ENCODE measurements at regions not wholly inside any gene's neighbourhood (a gene's known extent, or its start where the extent isn't known, plus 50 kb on each side); places are given as distances from the start of the nearest gene placed in this dataset.

DNA sequence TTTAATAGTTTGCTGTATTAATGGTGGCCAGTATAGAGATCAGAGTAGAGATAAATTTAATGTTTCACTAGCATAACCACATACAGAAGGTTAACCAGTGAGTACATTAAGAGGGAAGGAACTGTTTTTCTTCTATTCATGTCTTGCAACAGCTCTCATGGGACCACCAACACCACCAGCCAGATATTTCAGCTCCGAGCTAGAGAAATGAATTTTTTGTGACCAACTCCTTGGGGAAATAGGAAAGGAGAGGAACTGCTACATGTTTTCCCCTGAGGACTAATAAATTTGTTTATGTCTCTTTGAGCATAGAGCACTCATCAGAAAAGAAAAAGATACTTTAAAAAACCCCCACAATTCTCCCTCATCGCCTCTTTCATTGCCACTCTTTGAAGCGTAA lies 247.5 kb downstream of the MBNL1 start:
- no peak for DNase-seq (ENCODE audit: low read depth)

- no peak for DNase-seq (ENCODE audit: low read depth)
Measured at GRCh38 chr3:152517502-152517901, 248.8 kb downstream of the MBNL1 start.

DNA sequence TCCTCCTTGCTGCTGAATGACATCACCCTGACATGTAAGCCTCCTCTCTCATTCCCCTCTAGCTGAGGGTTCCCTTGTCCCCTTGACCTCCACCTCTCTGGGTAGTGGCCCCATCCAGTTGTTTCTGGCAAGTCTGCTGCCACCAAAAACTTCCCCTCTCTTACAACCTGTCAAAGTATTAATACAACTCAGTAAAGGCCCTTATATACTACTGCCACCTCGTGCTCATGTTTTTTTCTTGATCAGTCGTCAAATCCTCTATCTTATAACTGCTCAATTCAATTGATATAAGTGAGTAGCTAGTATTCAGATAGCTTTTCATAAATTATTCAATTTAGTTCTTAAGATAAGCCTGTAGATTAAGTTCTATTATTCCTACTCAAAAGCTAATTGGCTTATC lies 249.6 kb downstream of the MBNL1 start:
- no peak for DNase-seq (ENCODE audit: low read depth)

- no peak for DNase-seq (ENCODE audit: low read depth)
Measured at GRCh38 chr3:152519376-152519775, 250.6 kb downstream of the MBNL1 start.

DNA sequence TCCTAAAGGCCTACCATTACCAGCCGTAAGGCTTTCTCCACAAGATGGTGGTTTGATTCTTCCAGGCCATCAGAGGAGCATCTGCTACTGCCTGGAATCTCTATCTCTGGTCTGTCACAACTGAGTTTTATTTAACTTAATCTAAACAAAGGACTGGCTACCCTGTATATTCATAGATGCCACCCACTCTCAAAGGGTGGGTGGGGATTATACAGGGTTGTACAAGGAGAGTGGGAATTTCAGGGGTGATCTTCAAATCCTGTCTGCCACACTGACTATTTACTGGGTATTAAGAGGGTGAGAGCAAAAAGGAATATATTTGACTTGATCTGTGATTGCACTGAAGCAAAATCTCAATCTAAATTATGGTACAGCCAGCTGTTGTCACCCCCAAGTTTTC lies 253.3 kb downstream of the MBNL1 start:
- no peak for DNase-seq (ENCODE audit: low read depth)

GRCh38 chr3:152524198-152525140 lies 255.7 kb downstream of the MBNL1 start:
- DNase-seq (ENCODE audit: low read depth): peak; percentile 22

GRCh38 chr3:152531717-152532116 lies 263.0 kb downstream of the MBNL1 start:
- no peak for DNase-seq (ENCODE audit: low read depth)

DNA sequence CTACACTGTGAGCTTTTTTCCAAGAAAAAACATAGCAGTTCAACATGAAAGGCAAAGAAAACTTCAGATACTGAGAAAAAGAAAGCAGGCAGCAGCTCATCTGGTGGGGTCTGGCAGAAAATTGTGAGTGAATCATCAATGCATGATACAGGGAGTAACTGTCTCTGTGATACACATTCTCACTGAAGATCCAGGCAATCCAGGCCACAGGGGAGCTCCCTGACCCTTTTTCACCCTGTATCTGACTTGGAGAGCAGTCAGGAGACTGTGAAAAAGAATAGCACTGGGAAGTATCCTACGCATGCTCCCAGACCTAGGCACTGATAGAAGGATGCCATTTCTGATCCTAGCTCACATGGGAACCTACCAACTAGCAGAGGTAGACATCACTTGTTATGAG lies 269.8 kb downstream of the MBNL1 start:
- DNase-seq (ENCODE audit: low read depth): no peak

DNA sequence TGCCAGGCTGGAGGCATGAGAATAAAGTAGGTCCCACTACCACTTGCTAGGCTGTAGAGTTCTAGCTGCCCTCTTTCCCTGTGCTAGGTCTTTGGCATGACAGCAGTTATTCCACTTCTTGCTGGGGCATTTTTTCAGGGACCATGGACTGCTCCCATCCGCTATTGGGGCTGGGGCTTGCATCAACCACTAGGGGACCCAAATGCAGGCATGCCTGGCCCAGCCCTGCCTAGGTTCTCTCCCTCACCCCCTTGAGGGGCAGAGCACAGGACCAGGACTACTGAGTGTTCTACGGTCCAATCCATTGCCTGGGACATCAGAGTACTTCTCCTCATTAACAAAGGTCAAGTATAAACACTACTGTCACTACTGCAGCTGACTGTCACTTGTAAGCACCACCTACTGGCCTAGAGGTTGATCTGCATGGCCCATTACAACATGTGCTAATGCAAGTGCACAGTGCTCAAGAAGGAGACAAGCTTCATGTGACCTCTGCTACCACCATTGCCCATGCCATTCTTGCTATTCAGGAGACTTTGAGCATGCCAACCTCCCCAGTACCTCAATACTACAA lies 270.5 kb downstream of the MBNL1 start:
- no peak for DNase-seq (ENCODE audit: low read depth)

DNA sequence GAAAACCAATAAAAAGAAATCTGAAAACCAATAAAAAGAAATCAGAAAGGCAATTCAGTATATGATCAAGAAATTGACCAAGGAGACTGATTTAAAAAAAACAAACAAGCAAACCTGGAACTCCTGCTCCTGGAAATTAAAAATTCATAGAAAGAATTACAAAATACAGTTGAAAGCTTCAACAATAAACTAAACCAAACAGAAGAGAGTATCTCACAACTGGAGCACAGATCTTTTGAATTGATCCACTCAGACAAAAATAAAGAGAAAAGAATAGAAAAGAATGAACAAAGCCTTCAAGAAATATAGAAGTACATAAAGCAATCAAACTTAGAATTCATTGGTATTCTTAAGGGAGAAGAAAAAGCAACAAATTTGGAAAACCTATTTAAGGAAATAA lies 271.4 kb downstream of the MBNL1 start:
- DNase-seq (ENCODE audit: low read depth): no peak

DNA sequence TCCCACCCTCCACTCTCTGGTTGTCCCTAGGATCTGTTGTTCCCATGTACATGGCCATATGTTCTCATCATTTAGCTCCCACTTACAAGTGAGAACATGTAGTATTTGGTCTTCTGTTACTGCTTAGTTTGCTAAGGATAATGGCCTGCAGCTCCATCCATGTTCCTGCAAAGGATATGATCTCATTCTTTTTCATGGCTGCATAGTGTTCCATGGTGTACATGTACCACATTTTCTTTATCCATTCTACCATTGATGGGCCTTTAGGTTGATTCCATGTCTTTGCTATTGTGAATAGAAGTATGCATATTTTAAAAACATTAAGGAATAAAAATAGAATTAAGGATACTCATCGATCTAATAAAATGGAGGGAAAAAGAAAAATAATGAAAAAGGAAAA lies 278.4 kb downstream of the MBNL1 start:
- DNase-seq (ENCODE audit: low read depth): no peak

- no peak for DNase-seq (ENCODE audit: low read depth)
Measured at GRCh38 chr3:152549263-152549662, 280.5 kb downstream of the MBNL1 start.

DNA sequence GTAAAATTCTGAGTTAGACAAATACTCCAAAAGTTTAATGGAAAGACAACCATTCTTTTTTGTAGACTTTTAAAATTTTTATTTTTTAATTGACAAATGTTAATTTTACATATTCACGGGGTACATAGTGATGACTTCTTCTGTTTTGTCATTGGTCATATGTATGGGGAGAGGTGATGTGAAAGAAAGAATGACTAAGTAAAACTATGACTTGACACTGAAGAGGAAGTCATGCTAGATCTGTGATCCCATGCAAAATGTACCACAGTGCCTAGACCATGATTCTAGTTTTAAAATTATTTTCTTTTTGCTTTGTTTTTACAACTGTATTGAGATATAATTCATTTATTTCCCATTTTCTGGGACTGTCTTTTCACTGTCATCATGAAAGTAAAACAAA lies 281.6 kb downstream of the MBNL1 start:
- no peak for DNase-seq (ENCODE audit: low read depth)

- DNase-seq (ENCODE audit: low read depth): no peak
Measured at GRCh38 chr3:152554980-152555379, 280.0 kb upstream of the P2RY1 start.

DNA sequence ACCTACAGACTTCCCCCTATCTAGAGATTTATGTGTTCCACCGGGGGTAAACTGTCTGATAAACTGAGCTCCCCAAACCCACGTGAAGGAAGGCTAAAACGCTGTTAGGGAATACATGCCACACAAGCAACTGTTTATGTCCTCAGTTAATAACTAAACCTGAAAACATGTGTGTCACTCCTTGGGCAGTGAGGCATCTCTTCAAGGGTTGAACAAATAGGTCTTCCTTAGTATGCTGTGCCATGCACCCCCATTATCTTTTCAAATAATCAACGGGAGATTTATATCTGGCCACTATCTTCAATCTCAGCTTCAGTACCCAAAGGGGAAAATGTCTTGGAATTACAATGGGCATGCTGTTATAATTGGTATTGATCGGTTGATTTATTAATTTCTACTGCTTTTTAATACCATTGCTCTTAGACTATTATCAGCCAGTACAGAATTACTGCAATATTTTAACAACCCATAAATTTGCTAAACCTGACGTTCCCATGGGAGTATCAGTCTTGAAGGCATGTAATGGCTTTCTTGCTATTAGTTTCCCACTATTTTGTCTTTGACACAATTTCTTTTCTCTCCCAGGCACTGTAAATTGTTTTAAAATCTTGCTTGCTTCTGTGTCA lies 279.2 kb upstream of the P2RY1 start:
- DNase-seq (ENCODE audit: low read depth): no peak

- peak; percentile 26 for DNase-seq (ENCODE audit: low read depth)
Measured at GRCh38 chr3:152556731-152557254, 278.1 kb upstream of the P2RY1 start.

DNA sequence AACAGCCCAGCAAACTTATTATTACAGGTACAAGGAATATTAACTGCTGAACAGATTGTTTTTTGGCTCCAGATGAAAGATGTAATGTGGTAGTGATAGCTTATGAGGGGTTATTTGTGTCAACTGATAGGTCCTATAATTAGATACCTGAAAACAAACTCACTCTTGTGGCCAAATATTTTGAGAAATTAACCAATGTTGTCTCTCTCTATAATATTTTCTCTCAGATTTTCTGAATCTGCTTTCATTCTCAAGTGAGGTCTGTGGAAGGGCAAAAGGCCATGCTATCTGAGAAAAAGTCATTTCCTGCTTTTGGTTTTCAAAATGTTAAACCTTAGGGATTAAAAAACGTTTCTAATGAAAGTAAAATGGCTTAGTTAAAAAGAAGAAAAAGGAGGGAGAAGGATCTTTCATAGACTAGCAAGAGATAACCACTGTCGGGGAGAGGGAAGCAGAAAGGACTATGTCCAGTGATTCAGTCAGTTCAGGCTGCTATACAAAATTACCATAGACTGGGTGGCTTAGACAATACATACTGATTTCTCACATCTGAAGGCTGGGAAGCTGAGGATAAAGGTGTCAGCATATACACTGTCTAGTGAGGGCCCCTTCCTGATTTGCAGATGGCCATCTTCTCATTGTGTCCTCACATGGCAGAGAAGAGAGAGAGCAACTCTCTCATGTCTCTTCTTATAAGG lies 277.5 kb upstream of the P2RY1 start:
- DNase-seq (ENCODE audit: low read depth): no peak

- no peak for DNase-seq (ENCODE audit: low read depth)
Measured at GRCh38 chr3:152558386-152558785, 276.5 kb upstream of the P2RY1 start.

GRCh38 chr3:152559246-152559645 lies 275.7 kb upstream of the P2RY1 start:
- DNase-seq (ENCODE audit: low read depth): no peak

- DNase-seq (ENCODE audit: low read depth): no peak
Measured at GRCh38 chr3:152564459-152564858, 270.5 kb upstream of the P2RY1 start.

- peak; percentile 37 for DNase-seq (ENCODE audit: low read depth)
Measured at GRCh38 chr3:152574461-152575079, 260.4 kb upstream of the P2RY1 start.

DNA sequence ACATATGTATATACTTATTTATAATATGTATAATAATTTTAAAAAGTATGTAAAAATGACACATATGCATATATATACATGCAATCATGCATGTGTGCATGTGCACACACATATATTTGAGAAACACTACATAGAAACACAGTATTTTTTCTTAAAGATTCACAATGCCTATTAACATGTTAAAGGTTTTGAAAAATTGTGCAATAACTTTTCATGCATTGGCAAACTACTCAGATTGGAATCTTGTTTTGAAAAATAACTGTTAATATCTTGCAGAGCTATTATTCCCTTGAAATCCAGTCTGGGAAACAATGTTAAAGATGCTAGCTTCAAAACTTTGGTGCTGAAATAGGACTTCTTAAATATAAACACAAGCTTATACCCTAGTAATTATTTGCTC lies 256.2 kb upstream of the P2RY1 start:
- DNase-seq (ENCODE audit: low read depth): no peak

Measured in HS-5 (cell line).